ENCODE measurements at regions not wholly inside any gene's neighbourhood (a gene's known extent, or its start where the extent isn't known, plus 50 kb on each side); places are given as distances from the start of the nearest gene placed in this dataset.

- no peaks in the 10 kb centered on the region for H3K9me3 ChIP-seq (ENCODE audit: insufficient read depth, low read depth, low read length)
- peak overlapping the region; percentile 47; the same call in 1 of the 2 replicates for H3K9ac ChIP-seq (ENCODE audit: low read depth, low read length)
- H3K27me3 ChIP-seq (ENCODE audit: insufficient read depth, low read length): no peaks in the 10 kb centered on the region
- H3K36me3 ChIP-seq (ENCODE audit: insufficient read depth, low read depth, low read length): no peaks in the 10 kb centered on the region
- peak overlapping the region; percentile 66 for H3K27ac ChIP-seq (ENCODE audit: low read length)
- peaks cover 30% of the 10 kb centered on the region; the same call in 1 of the 2 replicates for H3K4me1 ChIP-seq (ENCODE audit: insufficient read depth, low read length)
- H3K4me3 ChIP-seq (ENCODE audit: low read length): peak overlapping the region; percentile 36; the same call in 1 of the 2 replicates
These were observed 114.9 kb upstream of the TEX13D start for GRCh38 chrX:124217304-124218251.

- Histone ChIP-seq H3K27ac (ENCODE audit: low read length) (no peak overlapping the region), H3K27me3 (ENCODE audit: insufficient read depth, low read length) (no peaks in the 10 kb centered on the region), H3K9ac (ENCODE audit: low read depth, low read length) (no peak overlapping the region), H3K9me3 (ENCODE audit: insufficient read depth, low read depth, low read length) (no peaks in the 10 kb centered on the region), H3K4me3 (ENCODE audit: low read length) (no peak overlapping the region; the same call in 1 of the 2 replicates), H3K4me1 (ENCODE audit: insufficient read depth, low read length) (peaks cover 10% of the 10 kb centered on the region; the same call in 1 of the 2 replicates), H3K36me3 (ENCODE audit: insufficient read depth, low read depth, low read length) (no peaks in the 10 kb centered on the region)
These were observed 108.9 kb upstream of the TEX13D start for GRCh38 chrX:124223524-124223923.

- no peaks in the 10 kb centered on the region for H3K9me3 ChIP-seq (ENCODE audit: insufficient read depth, low read depth, low read length)
- H3K9ac ChIP-seq (ENCODE audit: low read depth, low read length): no peak overlapping the region
- peaks cover 3% of the 10 kb centered on the region; the same call in 1 of the 2 replicates for H3K4me1 ChIP-seq (ENCODE audit: insufficient read depth, low read length)
- no peak overlapping the region for H3K4me3 ChIP-seq (ENCODE audit: low read length)
- H3K36me3 ChIP-seq (ENCODE audit: insufficient read depth, low read depth, low read length): no peaks in the 10 kb centered on the region
- no peaks in the 10 kb centered on the region for H3K27me3 ChIP-seq (ENCODE audit: insufficient read depth, low read length)
- no peak overlapping the region for H3K27ac ChIP-seq (ENCODE audit: low read length)
These were observed 107.9 kb upstream of the TEX13D start for GRCh38 chrX:124224528-124224927.

- peaks cover 10% of the 10 kb centered on the region; the same call in 1 of the 2 replicates for H3K4me1 ChIP-seq (ENCODE audit: insufficient read depth, low read length)
- H3K27me3 ChIP-seq (ENCODE audit: insufficient read depth, low read length): peaks cover 4% of the 10 kb centered on the region; the same call in 1 of the 2 replicates
- H3K36me3 ChIP-seq (ENCODE audit: insufficient read depth, low read depth, low read length): no peaks in the 10 kb centered on the region
- H3K9me3 ChIP-seq (ENCODE audit: insufficient read depth, low read depth, low read length): no peaks in the 10 kb centered on the region
- H3K9ac ChIP-seq (ENCODE audit: low read depth, low read length): no peak overlapping the region
- no peak overlapping the region for H3K27ac ChIP-seq (ENCODE audit: low read length)
- H3K4me3 ChIP-seq (ENCODE audit: low read length): no peak overlapping the region
These were observed 106.3 kb upstream of the TEX13D start for GRCh38 chrX:124226129-124226528.

- Histone ChIP-seq H3K27me3 (ENCODE audit: insufficient read depth, low read length) (peaks cover 4% of the 10 kb centered on the region; the same call in 1 of the 2 replicates), H3K4me1 (ENCODE audit: insufficient read depth, low read length) (peaks cover 23% of the 10 kb centered on the region; the same call in 1 of the 2 replicates), H3K27ac (ENCODE audit: low read length) (no peak overlapping the region), H3K9me3 (ENCODE audit: insufficient read depth, low read depth, low read length) (no peaks in the 10 kb centered on the region), H3K9ac (ENCODE audit: low read depth, low read length) (no peak overlapping the region; the same call in 1 of the 2 replicates), H3K4me3 (ENCODE audit: low read length) (peak overlapping the region; percentile 42; the same call in 1 of the 2 replicates), H3K36me3 (ENCODE audit: insufficient read depth, low read depth, low read length) (no peaks in the 10 kb centered on the region)
These were observed 103.6 kb upstream of the TEX13D start for GRCh38 chrX:124228849-124229248.

GRCh38 chrX:124229374-124229773 lies 103.1 kb upstream of the TEX13D start:
- H3K27me3 ChIP-seq (ENCODE audit: insufficient read depth, low read length): peaks cover 4% of the 10 kb centered on the region; the same call in 1 of the 2 replicates
- H3K9ac ChIP-seq (ENCODE audit: low read depth, low read length): no peak overlapping the region; the same call in 1 of the 2 replicates
- peaks cover 23% of the 10 kb centered on the region; the same call in 1 of the 2 replicates for H3K4me1 ChIP-seq (ENCODE audit: insufficient read depth, low read length)
- H3K27ac ChIP-seq (ENCODE audit: low read length): no peak overlapping the region
- no peaks in the 10 kb centered on the region for H3K36me3 ChIP-seq (ENCODE audit: insufficient read depth, low read depth, low read length)
- H3K9me3 ChIP-seq (ENCODE audit: insufficient read depth, low read depth, low read length): no peaks in the 10 kb centered on the region
- peak overlapping the region; percentile 42; the same call in 1 of the 2 replicates for H3K4me3 ChIP-seq (ENCODE audit: low read length)

- no peak overlapping the region for H3K27ac ChIP-seq (ENCODE audit: low read length)
- no peak overlapping the region; the same call in 1 of the 2 replicates for H3K9ac ChIP-seq (ENCODE audit: low read depth, low read length)
- no peaks in the 10 kb centered on the region for H3K36me3 ChIP-seq (ENCODE audit: insufficient read depth, low read depth, low read length)
- H3K27me3 ChIP-seq (ENCODE audit: insufficient read depth, low read length): peaks cover 4% of the 10 kb centered on the region; the same call in 1 of the 2 replicates
- peak overlapping the region; percentile 51; the same call in 1 of the 2 replicates for H3K4me3 ChIP-seq (ENCODE audit: low read length)
- H3K9me3 ChIP-seq (ENCODE audit: insufficient read depth, low read depth, low read length): no peaks in the 10 kb centered on the region
- H3K4me1 ChIP-seq (ENCODE audit: insufficient read depth, low read length): peaks cover 23% of the 10 kb centered on the region; the same call in 1 of the 2 replicates
These were observed 101.6 kb upstream of the TEX13D start for GRCh38 chrX:124230655-124231450.

- no peaks in the 10 kb centered on the region for H3K9me3 ChIP-seq (ENCODE audit: insufficient read depth, low read depth, low read length)
- H3K27ac ChIP-seq (ENCODE audit: low read length): no peak overlapping the region
- no peak overlapping the region for H3K9ac ChIP-seq (ENCODE audit: low read depth, low read length)
- H3K36me3 ChIP-seq (ENCODE audit: insufficient read depth, low read depth, low read length): no peaks in the 10 kb centered on the region
- peak overlapping the region; percentile 51; the same call in 1 of the 2 replicates for H3K4me3 ChIP-seq (ENCODE audit: low read length)
- peaks cover 23% of the 10 kb centered on the region; the same call in 1 of the 2 replicates for H3K4me1 ChIP-seq (ENCODE audit: insufficient read depth, low read length)
- H3K27me3 ChIP-seq (ENCODE audit: insufficient read depth, low read length): peaks cover 4% of the 10 kb centered on the region; the same call in 1 of the 2 replicates
These were observed 101.1 kb upstream of the TEX13D start for GRCh38 chrX:124231451-124231759.

GRCh38 chrX:124232523-124233201 lies 99.8 kb upstream of the TEX13D start:
- H3K9ac ChIP-seq (ENCODE audit: low read depth, low read length): no peak overlapping the region
- H3K27ac ChIP-seq (ENCODE audit: low read length): no peak overlapping the region
- H3K4me1 ChIP-seq (ENCODE audit: insufficient read depth, low read length): peaks cover 23% of the 10 kb centered on the region; the same call in 1 of the 2 replicates
- H3K4me3 ChIP-seq (ENCODE audit: low read length): no peak overlapping the region
- H3K27me3 ChIP-seq (ENCODE audit: insufficient read depth, low read length): peaks cover 4% of the 10 kb centered on the region; the same call in 1 of the 2 replicates
- no peaks in the 10 kb centered on the region for H3K36me3 ChIP-seq (ENCODE audit: insufficient read depth, low read depth, low read length)
- no peaks in the 10 kb centered on the region for H3K9me3 ChIP-seq (ENCODE audit: insufficient read depth, low read depth, low read length)

GRCh38 chrX:124234348-124234747 lies 98.1 kb upstream of the TEX13D start:
- Histone ChIP-seq H3K4me1 (ENCODE audit: insufficient read depth, low read length) (peaks cover 20% of the 10 kb centered on the region; the same call in 1 of the 2 replicates), H3K27ac (ENCODE audit: low read length) (no peak overlapping the region), H3K36me3 (ENCODE audit: insufficient read depth, low read depth, low read length) (no peaks in the 10 kb centered on the region), H3K9ac (ENCODE audit: low read depth, low read length) (no peak overlapping the region), H3K9me3 (ENCODE audit: insufficient read depth, low read depth, low read length) (no peaks in the 10 kb centered on the region), H3K4me3 (ENCODE audit: low read length) (no peak overlapping the region), H3K27me3 (ENCODE audit: insufficient read depth, low read length) (peaks cover 4% of the 10 kb centered on the region; the same call in 1 of the 2 replicates)

GRCh38 chrX:124238268-124238667 lies 94.2 kb upstream of the TEX13D start:
- H3K4me3 ChIP-seq (ENCODE audit: low read length): no peak overlapping the region
- H3K27ac ChIP-seq (ENCODE audit: low read length): no peak overlapping the region
- no peaks in the 10 kb centered on the region for H3K27me3 ChIP-seq (ENCODE audit: insufficient read depth, low read length)
- H3K9ac ChIP-seq (ENCODE audit: low read depth, low read length): no peak overlapping the region
- no peaks in the 10 kb centered on the region for H3K36me3 ChIP-seq (ENCODE audit: insufficient read depth, low read depth, low read length)
- no peaks in the 10 kb centered on the region for H3K9me3 ChIP-seq (ENCODE audit: insufficient read depth, low read depth, low read length)
- H3K4me1 ChIP-seq (ENCODE audit: insufficient read depth, low read length): peaks cover 1% of the 10 kb centered on the region; the same call in 1 of the 2 replicates

Measured in iPS-20b (cell line).